Fibroblast of skin of abdomen (primary cell): ENCODE measurements at regions not wholly inside any gene's neighbourhood (a gene's known extent, or its start where the extent isn't known, plus 50 kb on each side); places are given as distances from the start of the nearest gene placed in this dataset.
A peak's percentile ranks its signal among the peaks of the same experiment; 100 is the strongest.

Experiments
- DNase-seq: peaks from one replicate; pipeline ENCODE4 v3.0.0-alpha.2; 2013

DNA sequence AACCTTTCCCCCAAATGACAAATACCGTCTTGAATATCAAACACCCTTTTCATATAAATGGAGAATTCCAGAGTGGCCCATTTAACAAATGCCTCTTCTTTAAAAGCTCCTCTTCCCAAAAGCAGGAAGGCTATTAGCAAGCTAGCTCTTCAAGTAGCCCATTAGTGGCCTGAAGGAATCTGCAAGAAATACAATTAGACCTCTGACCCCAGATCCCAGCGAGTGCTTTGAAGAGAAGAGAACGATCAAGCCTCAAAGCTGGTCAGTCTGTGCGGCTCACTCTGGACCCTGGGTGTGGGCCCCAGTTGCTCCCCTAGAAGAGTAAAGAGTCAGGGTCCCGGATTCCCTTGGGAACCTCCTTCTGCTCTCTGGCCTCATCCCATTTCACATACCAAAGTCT, 325.6 kb downstream of the NUAK1 start:
- DNase-seq = no peak

DNA sequence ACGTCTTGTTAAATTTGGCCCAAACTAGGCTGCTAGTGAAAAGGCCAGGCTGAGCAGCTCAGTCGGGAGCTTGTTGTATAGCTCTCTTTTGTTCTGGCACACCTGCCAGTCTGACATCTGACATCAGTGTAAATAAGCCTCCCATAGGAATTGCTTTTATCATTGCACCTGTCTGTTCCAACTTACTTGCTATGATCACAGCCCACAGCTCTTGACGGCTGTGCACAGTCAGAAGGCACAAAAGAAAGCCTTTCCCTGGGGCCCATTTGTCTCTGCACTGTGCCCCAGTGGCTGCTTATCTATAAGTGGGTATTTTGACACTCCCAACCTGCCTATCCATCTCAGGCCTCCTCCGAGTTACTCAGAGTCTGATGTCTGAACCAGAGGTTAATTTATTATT, 324.5 kb downstream of the NUAK1 start:
- DNase-seq = no peak

DNA sequence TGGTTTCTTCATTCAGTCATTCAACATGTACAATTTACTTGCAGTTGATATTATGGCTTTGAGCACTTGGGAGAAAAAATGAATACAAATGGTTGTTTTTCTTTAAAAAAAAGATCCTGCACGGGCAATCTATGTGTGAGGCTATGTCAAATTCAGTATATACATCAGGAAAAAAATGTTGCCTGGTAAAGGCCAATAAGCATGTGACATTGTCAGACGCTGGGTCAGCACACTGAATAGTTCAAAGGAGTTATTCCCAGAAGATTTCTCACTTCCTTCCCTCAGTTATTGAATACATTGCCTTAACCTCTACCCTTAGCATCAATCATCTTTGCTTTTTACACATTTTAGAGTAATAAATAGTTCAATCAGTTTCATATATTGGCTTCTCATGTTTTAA, 319.2 kb downstream of the NUAK1 start:
- DNase-seq = no peak

DNA sequence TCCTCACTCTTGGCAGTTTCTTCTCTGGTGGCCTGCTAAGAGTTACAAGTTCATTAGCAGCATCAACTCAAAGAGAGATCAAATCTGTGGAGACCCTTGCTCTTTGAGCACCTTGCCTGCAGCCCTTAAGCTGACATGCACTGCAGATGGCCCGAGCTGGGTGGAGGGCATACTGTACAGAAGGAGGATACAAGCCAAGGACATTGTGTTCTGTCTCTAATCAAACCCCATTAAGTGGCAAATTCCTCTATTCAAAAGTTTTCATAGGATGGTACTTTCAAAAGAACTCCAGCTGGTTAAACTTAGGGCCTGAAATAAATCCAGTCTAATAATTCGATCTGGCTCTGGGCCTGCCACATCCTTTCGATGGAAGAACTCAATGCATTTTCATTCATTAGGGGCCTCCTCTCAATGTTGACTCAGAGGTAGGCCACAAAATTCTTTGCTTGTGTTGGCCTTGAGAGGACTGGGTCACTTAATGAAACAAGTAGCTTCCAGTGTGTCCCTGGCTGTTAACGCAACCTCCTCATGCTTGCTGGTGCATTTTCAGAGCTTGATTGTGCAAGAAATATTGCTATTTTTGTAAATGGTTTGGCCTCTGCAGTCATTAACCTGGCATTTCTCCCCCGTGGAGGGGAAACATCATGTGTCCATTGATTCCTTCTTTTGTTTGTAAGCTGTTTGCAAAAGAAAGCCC, 318.2 kb downstream of the NUAK1 start:
- DNase-seq = peak; percentile 86

DNA sequence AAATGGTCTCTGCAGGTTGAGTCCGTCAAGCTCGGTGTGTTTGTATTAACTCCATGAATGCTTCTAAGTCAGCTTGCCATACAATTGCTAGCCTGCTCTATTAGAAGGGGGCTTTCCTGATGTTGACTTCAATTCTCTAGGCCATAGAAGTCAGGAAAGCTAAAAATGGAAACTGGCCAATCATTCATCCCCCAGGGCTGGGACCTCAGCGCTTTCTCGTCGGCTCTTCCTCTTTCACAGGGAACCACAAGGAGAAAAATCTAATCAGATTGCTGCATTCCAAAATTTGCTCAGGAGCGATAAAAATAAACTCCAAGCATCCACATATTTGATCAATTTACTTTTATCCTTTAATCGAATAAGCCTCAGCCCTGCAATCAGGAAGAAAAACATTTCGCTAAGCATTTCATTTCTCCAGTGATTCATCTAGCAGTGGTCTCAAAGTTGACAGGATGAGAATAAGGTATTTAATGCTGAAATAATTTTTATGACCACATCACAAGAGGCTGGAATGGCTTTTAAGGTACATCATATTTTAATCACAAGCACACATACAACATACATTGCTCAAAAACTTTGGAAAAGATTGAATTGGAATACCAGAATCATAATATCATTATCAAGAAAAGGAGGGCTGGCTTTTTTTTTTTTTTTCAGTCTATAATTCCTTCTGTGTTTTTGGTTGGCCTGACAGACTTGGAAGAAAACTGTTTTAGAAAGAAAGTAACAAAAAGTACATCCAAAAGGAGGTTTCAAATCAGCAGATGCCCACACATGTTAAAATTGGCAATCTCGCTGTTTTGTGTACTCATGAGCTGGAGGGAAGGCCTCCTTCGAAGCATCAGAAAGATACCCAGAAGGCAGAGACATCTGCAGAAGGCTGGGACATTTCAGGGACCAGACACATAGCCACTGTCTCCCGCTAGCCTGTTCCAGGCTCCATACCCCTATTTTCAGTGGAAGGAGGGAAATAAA, 316.3 kb downstream of the NUAK1 start:
- peak; percentile 87 for DNase-seq

DNA sequence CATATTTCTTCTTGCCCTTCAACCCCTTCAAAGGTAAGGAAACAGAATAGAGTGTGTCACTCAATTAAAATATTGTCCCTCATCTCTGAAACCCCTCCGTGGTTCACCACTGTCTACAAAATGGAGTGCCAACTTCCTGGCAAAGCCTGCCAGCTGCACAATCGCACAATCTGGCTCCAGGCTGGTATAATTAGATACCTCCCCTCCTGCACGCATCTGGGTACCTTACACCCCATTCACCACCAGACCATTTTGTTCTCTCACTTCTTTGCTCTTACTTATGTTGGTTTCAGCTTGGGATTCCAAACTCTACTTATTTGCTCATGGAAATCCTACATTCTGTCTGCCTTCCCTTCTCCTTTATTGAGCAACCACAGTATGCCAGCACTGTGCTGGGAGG, 314.9 kb downstream of the NUAK1 start:
- no peak for DNase-seq

DNA sequence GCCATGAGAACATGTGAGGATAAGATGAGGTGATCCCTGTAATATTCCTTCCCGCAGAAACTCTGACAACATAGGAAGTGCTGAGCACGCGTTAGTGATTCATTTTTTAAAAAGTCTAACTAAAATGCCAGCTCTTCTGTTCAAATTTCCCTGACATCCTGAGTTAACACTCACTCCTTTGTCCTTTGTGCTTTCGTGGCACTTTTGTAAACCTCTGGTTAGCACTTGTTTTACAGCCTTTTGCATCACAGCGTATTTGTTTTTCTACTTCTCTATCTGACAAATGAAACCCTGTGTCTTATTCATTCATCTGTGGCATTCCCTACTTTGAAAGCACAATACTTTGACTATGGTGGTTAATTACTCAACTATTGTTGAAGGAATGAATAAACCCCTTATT, 313.6 kb downstream of the NUAK1 start:
- peak; percentile 14 for DNase-seq

DNA sequence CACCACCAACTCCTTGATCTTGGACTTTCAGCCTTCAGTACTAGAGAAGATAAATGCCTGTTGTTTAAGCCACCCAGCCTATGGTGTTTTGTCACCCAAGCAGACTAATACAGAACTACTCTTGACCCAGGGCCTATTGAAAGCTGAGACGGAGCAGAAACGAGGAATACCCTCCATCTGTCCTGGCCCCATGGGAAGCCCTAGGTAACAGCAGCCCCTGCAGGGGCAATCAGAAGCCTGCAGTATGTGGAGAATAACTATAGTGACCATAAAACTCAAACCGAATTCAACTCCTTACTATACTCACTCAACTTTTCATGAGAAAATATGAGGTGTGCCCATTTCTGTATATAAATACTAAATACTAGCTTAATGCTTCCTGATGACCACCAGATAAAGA, 307.4 kb downstream of the NUAK1 start:
- DNase-seq = no peak

DNA sequence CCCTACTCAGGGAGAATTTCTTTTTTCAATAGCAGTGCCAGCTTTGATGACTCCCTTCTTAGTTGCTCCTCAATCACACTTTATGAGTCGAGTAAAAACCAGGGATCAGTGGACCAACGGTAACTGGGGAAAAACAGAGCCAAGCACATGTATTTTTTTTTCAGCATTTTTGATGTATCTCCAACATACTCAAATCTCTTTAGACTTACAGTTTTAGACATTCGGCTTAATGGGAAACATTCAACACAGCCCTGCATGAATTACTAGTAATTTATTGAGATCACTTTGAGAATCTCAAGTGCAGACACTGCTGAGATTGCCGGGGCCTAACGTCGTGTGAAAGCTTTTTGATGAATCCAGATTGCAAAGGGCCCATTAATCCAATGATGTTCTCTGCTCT, 306.7 kb downstream of the NUAK1 start:
- peak; percentile 6 for DNase-seq

DNA sequence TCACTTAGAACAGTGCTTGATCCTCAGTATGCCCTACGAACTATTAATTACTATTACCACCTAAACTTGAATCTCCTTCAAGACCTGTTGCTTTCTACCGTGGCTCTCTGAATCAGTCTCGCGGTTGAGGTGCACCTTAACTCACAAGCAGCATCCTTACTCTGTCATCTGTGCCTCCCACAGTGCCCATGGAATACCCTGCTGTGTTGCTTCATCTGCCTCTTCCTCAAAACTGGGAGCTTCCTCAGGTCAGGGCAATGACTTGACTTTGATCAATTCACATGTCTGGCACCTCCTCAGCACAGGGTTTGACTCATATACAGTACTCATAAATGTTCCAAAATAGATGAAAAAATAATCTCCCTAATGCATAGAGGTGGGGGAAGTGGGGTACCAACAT, 305.9 kb downstream of the NUAK1 start:
- no peak for DNase-seq

DNA sequence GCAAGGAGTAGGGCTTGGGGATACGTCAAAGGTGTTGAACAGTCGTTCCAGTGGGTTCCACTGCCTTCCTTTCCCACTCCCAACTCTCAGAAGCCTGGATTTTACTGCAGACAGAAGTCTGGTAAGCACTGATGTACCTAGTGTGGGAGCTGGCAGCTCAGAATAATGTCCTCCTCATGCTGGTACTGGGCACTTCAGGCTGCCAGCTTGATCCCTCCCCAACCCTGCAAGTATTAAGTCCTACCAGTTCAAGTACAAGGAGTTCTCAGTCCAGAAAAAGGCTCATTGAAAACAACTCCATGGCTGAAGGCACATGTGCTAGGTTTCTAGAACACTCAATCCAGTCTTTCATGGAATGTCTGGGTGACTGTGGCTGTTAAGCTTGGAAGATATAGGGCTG, 304.3 kb downstream of the NUAK1 start:
- no peak for DNase-seq

DNA sequence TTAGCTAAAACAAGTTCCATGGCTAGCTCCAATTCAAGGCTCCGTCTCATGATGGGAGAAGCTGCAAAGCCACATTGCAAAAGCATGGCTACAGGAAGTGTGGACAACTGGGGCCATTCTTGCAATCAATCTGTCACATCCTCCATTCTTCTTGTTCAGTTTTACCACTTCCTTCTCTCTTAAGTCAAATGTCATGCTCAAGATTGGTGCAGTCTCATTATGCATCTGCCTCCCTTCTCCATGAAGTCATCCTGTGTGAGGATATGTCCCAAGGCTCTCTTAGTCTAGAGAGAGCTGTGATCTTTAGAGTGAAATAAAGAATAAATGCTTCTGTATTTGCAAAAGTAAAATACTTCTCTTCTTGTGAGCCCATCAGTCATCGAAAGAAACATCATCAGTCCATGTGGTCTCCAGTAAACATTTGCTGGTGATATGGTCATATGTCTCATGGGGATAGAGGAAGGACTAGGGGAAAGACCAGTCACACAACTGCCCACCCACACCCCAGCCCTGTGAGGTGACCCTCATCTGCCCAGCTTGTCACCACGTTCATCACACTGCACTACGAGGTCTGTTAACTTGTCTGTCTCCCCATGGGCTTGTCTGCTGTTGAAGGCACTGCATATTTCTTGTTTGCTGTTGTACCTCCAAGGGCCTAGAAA, 303.0 kb downstream of the NUAK1 start:
- no peak for DNase-seq

DNA sequence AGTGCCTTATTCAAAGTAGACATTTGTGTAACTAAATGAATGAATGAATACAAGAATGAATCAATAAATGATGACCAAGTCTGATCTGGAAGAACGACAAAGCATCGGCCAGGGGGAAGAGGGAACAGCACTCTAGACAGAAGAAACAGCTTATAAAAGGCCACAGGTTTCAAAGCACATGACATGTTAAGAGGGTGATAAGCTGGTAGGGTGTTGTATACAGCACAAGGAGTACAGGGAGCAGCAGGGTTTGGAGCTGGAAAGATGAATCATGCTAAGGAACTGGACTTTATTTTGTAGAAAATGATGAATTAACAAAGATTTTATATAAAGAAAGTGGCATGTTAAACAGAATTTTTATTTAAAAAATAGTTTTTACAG, 302.5 kb downstream of the NUAK1 start:
- no peak for DNase-seq

DNA sequence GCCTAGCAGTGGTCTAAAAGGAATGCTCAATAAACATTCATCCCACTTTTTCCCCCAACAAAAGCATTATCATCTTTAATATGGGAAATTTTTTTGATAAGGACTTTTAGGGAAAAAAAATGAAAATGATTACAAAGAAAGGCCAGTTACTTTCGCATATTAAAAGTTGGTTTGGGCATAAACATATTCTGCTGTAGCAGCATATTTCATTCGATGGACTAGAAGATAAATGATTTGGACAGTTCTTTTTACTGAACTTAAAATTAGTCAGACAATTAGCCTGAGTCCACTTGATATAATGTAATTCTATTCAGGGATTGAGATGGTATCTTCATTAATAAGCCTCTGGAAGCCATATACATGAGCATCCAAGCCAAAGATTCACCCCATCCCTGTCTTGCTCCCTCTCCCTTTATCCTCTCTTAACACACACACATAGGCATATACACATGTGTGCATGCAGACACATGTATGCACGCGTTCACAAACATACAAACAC, 299.1 kb downstream of the NUAK1 start:
- DNase-seq = no peak

DNA sequence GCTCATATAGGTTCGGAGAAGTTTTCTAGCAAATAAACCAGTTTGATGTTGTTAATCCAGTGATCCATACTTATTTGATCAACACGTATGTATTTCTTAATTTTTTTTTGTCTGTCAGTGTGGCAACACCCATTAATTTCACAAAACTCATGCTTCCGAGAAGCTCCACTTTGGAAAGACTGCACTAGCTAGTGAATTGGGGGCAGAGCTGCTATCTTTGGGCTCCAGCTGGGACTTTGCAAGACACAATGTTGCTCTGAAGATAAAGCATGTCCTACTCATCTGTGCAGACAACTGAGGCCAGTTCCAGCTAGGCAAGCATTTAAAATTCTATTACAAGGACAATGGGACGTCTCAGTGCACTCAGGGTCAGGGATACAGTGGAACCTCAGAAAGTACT, 298.4 kb downstream of the NUAK1 start:
- no peak for DNase-seq

DNA sequence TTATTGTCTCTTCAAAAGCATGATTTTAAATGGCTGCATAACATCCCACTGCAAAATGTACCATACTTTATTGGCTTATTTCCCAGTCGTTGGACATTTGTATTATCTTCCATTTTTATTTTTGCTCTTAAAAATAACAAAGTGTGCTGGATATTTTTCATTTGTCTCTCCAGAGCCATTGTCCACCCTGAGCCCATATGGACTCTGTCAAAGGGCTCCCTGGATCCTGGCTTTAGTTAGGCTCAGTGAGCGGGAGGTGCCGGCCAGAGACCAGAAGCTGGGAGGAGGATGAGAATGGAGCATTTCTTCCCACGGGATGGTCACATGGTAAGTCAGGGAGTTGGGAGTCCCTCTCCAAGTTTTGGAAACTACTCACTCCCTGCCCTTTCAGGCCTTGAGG, 296.9 kb downstream of the NUAK1 start:
- DNase-seq = no peak

DNA sequence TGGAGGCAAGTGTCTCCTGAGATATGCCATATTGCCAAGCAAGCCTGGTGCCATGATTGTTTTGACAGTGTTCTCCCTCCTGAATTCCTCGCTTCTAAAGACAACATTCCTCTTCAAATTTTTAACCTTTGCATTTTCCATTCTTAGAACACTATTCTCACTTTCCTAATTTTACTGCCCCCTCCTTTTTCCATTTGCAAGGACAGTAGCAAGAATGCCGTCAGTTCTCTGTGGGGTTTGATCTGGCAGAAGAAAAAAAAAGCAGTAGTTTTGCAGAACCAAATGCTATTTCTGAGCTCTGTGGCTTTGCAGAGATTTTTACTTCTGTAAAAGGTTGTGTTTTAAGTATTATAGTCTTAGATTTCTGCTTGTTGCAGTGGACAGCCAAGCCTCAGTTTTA, 295.2 kb downstream of the NUAK1 start:
- DNase-seq = no peak

DNA sequence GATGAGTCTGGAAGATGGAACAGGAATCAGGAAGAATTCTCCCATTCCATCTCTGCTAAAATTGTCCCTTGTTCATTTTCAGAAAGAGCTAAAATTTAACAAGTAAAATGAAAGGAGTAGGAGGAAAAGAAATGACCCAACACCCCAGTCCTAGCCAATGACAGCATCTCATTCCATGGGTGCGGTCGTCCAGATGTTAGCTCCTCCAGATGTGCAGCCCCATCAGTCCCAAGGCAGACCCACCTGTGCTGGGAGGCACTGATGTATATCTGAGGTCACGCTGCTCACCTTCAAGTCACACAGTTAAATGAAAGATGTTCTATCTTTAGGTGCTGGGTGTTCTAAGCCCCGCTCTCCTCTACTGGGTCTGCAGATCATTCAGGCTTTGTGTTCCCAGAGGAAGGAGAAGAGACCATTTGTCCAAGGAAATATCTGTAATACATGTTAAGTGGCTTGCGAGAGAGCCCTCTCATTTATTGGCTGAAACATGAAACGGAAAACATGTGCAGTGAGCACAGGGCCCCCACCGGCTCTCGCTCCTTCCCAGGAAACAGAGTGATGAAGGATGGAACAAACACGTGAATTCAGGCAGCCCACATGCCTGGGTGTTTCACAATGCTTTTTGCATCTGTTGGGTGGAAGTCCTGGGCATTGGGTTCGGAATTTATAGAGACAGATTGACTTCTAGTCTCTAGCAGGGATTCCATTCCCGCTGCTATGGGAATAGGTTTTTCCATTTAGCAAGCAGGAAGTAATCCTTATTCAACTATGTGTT, 294.6 kb downstream of the NUAK1 start:
- peak; percentile 78 for DNase-seq

DNA sequence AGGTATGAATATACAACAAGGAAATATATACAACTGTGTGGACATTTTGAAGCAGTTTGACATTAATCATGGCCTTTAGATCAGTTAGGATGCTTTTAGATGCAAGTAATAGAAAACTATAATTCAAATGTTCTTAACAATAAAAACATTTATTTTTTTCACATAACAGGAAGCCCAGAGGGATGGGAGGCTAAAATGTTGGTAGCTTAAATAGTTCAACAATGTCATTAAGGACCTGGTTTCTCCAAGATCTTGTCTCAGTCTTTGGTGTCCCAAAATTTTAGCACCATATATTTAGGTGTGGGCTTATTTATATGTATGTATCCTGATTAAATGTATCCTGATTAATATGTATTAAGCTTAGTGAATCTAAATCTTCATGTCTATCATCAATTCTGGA, 292.4 kb downstream of the NUAK1 start:
- DNase-seq = no peak

DNA sequence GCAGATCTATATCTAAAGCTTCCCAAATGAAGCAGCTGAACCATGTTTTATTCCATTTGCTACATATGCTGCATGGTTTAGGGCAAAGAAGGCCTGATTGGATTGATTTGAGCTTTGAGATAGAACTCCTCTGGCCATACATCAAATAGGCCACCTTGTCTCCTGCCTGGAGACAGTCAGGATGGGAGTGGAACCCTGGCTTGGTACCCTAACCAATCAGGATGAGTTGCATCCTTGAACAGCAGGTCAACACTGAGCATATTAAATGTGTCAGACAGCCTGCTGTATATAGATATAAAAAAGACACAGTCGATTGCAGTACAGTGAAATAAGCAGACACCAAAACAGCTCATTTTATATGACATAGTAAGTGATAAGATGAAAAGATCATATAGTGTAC, 291.7 kb downstream of the NUAK1 start:
- DNase-seq = no peak

DNA sequence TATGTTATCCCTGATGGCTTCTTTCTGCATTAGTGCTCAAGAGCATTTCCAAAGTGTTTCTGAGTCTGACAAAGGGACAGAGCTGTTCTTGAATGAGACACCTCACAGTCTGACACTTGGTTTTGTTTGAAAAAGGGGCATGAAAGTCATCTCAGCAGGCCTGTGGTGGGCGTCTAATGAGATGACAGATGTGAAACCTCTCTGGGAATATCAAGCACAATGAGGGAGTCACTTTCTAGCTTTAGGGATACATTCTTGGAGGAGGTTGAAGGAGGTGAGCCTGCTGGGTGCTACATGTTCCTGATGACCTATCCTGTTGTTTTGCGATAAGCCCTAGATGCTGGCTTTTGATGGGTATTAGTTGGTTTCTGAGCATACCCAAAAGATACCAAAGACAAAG, 290.5 kb downstream of the NUAK1 start:
- DNase-seq = no peak
